Lung (tissue), 11 donors: ENCODE measurements at regions not wholly inside any gene's neighbourhood (a gene's known extent, or its start where the extent isn't known, plus 50 kb on each side); places are given as distances from the start of the nearest gene placed in this dataset.

Source experiments
- ATAC-seq: fragments of 200-7000 bp; cut with Tn5 transposase; one replicate; pipeline ENCODE4 v1.9.1; 2020; ENCODE audit warnings: moderate number of reproducible peaks; ENCODE audit not compliant: insufficient read depth, low FRiP score
- DNase-seq, 3 donors: peaks; one replicate each; pipeline ENCODE4 v3.0.0-alpha.2; 2013 to 2017
- H3K27ac ChIP-seq, 2 donors: one replicate each; pipeline ENCODE4 v1.5.1; 2013; ENCODE audit warnings: mild to moderate bottlenecking in 2 of 2, moderate library complexity in 2 of 2, control low read depth in 1 of 2, inconsistent platforms in 1 of 2, low read depth in 1 of 2, low read length in 1 of 2
- H3K27me3 ChIP-seq, 3 donors: one replicate each; pipeline ENCODE4 v1.5.1; 2013; ENCODE audit warnings: low read length in 2 of 3; ENCODE audit not compliant: control insufficient read depth in 3 of 3, insufficient read depth in 3 of 3
- H3K36me3 ChIP-seq, 4 donors: one replicate each; pipeline ENCODE4 v1.5.1; 2013; ENCODE audit warnings: low read length in 4 of 4, mild to moderate bottlenecking in 1 of 4, moderate library complexity in 1 of 4; ENCODE audit not compliant: control insufficient read depth in 4 of 4, insufficient read depth in 4 of 4
- H3K4me1 ChIP-seq, 5 donors: one replicate each; pipeline ENCODE4 v1.5.1; 2013; ENCODE audit warnings: low read length in 5 of 5, mild to moderate bottlenecking in 2 of 5, moderate library complexity in 1 of 5; ENCODE audit not compliant: control insufficient read depth in 5 of 5, insufficient read depth in 5 of 5
- H3K4me3 ChIP-seq: one replicate; pipeline ENCODE4 v1.5.1; 2013; ENCODE audit warnings: mild to moderate bottlenecking, control low read depth, moderate library complexity
- H3K9ac ChIP-seq, 2 donors: one replicate each; pipeline ENCODE4 v1.5.1; 2013; ENCODE audit warnings: low read length in 2 of 2, control low read depth in 1 of 2; ENCODE audit not compliant: insufficient read depth in 1 of 2
- H3K9me3 ChIP-seq, 4 donors: one replicate each; pipeline ENCODE4 v1.5.1; 2013; ENCODE audit warnings: low read length in 3 of 4, mild to moderate bottlenecking in 1 of 4, moderate library complexity in 1 of 4; ENCODE audit not compliant: control insufficient read depth in 4 of 4, insufficient read depth in 3 of 4
- CTCF ChIP-seq: IDR thresholded peaks from 2 replicates; pipeline ENCODE4 v1.5.1; 2012; ENCODE audit warnings: mild to moderate bottlenecking; ENCODE audit errors: control extremely low read depth, extremely low read depth
- WGBS, 2 donors: extraction: QIAGEN DNeasy Blood & Tissue Kit; methylation state at CpG; one replicate each; pipeline ENCODE4 v1.1.7; 2013; 5-methylcytosine and 5-hydroxymethylcytosine counted together
- donor health status: control.
- donor health status: control.
- donor health status: Bipolar disorder and iron deficiency.
- donor health status: healthy.
- donor health status: DM: yes; HTN: yes; CAD: no.

DNA sequence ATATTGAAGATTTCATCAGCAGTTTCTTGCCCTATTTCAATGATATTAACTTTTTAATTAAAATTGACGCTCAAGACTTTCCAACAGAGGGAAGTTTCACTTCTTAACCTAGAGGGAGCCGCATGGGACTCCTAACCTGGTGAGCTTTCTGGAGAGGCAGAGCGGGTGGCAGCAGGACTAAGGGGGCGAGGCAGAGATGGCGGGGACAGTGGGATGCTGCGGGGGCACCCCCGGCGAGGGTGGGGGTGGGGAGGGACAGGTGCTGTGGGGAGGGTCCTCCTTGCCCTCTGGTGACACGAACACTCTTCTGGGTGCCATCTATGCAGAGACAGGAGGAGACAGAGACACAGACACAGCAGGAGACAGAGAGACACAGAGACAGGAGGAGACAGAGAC is 104.4 kb downstream of the ADRA2C start:
- H3K9me3 ChIP-seq: peaks cover 0 to 7% (median 0%) of the 10 kb centered on the region in 4 donors
- no peaks in the 10 kb centered on the region for H3K4me1 ChIP-seq
- ATAC-seq: no peak
- no peak for TF ChIP-seq CTCF
- no peak overlapping the region for H3K9ac ChIP-seq
- peaks cover 8 to 64% (median 30%) of the 10 kb centered on the region in 3 donors for H3K27me3 ChIP-seq
- no peak overlapping the region for H3K27ac ChIP-seq
- DNase-seq: no peak
- WGBS, 2 donors: 81 to 84% methylated on average over 9 of the region's 9 CpGs
- no peak overlapping the region for H3K4me3 ChIP-seq
- no peaks in the 10 kb centered on the region for H3K36me3 ChIP-seq

DNA sequence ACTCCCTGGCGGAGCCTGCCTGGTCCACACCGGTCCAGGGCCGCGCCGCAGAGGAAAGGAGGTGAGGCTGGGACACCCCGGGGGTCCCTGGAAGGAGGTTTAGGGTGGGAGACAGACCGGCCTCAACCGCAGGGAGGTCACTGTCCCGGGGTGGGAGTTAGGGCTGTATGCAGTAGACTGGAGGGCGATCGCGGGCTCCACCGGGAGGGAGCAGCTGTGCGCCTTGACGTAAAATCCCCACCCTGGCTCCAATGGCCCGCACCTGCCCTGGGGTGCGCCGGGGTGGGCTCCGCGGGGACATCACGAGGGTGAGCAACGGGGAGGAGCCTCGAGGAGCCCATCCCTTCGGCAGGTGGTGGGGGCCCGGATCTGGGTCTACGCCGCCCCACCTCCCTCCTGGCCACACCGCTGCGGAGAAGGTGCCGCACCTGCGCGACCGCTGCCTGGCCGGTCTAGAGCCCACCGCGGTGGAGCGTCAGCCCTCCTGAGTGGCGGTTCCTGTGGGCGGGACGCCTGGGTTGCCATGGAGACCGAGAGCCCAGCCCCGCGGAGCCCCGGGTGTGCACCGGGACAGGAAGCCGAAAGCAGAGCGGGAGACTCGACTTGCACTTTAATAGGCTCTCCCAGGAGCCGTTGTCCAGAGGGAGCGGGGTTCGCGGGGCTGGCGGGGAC is 105.1 kb downstream of the ADRA2C start:
- no peaks in the 10 kb centered on the region for H3K4me1 ChIP-seq
- no peaks in the 10 kb centered on the region for H3K36me3 ChIP-seq
- no peak overlapping the region for H3K27ac ChIP-seq
- ATAC-seq (no peak), DNase-seq (peak; percentile 1 to 34 (median 28))
- WGBS, 2 donors: 6% methylated on average over 43 to 53 of the region's 53 CpGs
- no peak overlapping the region for H3K4me3 ChIP-seq
- peaks cover 8 to 62% (median 30%) of the 10 kb centered on the region in 3 donors for H3K27me3 ChIP-seq
- peaks cover 0 to 7% (median 0%) of the 10 kb centered on the region in 4 donors for H3K9me3 ChIP-seq
- no peak for TF ChIP-seq CTCF
- H3K9ac ChIP-seq: no peak overlapping the region

- no peak overlapping the region for H3K27ac ChIP-seq
- H3K4me3 ChIP-seq: no peak overlapping the region
- H3K9me3 ChIP-seq: peaks cover 0 to 13% (median 0%) of the 10 kb centered on the region in 4 donors
- WGBS, 2 donors: 11% methylated on average over 49 to 59 of the region's 59 CpGs
- H3K36me3 ChIP-seq: no peaks in the 10 kb centered on the region
- H3K9ac ChIP-seq: no peak overlapping the region
- no peaks in the 10 kb centered on the region for H3K4me1 ChIP-seq
- no peak for DNase-seq
- peaks cover 8 to 67% (median 36%) of the 10 kb centered on the region in 3 donors for H3K27me3 ChIP-seq
- no peak for ATAC-seq
- no peak for TF ChIP-seq CTCF
Observed at GRCh38 chr4:3871881-3872833, 106.0 kb downstream of the ADRA2C start.
